H9 (cell line): ENCODE measurements at regions not wholly inside any gene's neighbourhood (a gene's known extent, or its start where the extent isn't known, plus 50 kb on each side); places are given as distances from the start of the nearest gene placed in this dataset.

Experiments used
- DNase-seq: peaks from one replicate; pipeline ENCODE4 v3.0.0-alpha.2; 2017
- H2AFZ ChIP-seq: one replicate; pipeline ENCODE4 v1.6.1; 2013; ENCODE audit warnings: mild to moderate bottlenecking, low read length, control low read depth, moderate library complexity
- H2AK5ac ChIP-seq: 2 replicates; pipeline ENCODE4 v1.6.1; 2013; ENCODE audit warnings: low read length, control low read depth, mixed read lengths; ENCODE audit not compliant: insufficient read length
- H2BK120ac ChIP-seq: one replicate; pipeline ENCODE4 v1.6.1; 2013; ENCODE audit warnings: low read depth, mild to moderate bottlenecking, low read length, control low read depth, inconsistent platforms; ENCODE audit not compliant: poor library complexity, severe bottlenecking
- H2BK12ac ChIP-seq: 2 replicates; pipeline ENCODE4 v1.6.1; 2013; ENCODE audit warnings: low read length, control low read depth, mixed read lengths, low read depth; ENCODE audit not compliant: insufficient read length
- H2BK15ac ChIP-seq: 2 replicates; pipeline ENCODE4 v1.6.1; 2013; ENCODE audit warnings: low read depth, low read length, control low read depth
- H2BK20ac ChIP-seq: one replicate; pipeline ENCODE4 v1.6.1; 2013; ENCODE audit warnings: low read depth, mild to moderate bottlenecking, low read length, control low read depth, inconsistent platforms; ENCODE audit not compliant: poor library complexity, severe bottlenecking
- H2BK5ac ChIP-seq: 2 replicates; pipeline ENCODE4 v1.6.1; 2013; ENCODE audit warnings: low read length, control low read depth, mixed read lengths; ENCODE audit not compliant: insufficient read length
- H3K14ac ChIP-seq: 2 replicates; pipeline ENCODE4 v1.6.1; 2013; ENCODE audit warnings: low read length, control low read depth; ENCODE audit not compliant: insufficient read depth
- H3K18ac ChIP-seq: 2 replicates; pipeline ENCODE4 v1.6.1; 2013; ENCODE audit warnings: low read depth, mild to moderate bottlenecking, mixed read lengths, low read length, control low read depth; ENCODE audit not compliant: insufficient read length
- H3K23ac ChIP-seq: 2 replicates; pipeline ENCODE4 v1.6.1; 2013; ENCODE audit warnings: low read length, control low read depth, mixed read lengths, low read depth; ENCODE audit not compliant: insufficient read length
- H3K23me2 ChIP-seq: 2 replicates; pipeline ENCODE4 v1.6.1; 2013; ENCODE audit warnings: low read depth, mild to moderate bottlenecking, mixed read lengths, low read length, control low read depth; ENCODE audit not compliant: insufficient read length, poor library complexity, severe bottlenecking
- H3K27ac ChIP-seq: 2 replicates; pipeline ENCODE4 v1.5.1; 2013; ENCODE audit warnings: low read length, control low read depth, mixed read lengths, low read depth; ENCODE audit not compliant: insufficient read length
- H3K27me3 ChIP-seq: 2 replicates; pipeline ENCODE4 v1.6.1; 2013; ENCODE audit warnings: low read length, control low read depth, inconsistent platforms; ENCODE audit not compliant: insufficient read depth
- H3K4ac ChIP-seq: 2 replicates; pipeline ENCODE4 v1.6.1; 2013; ENCODE audit warnings: low read depth, mild to moderate bottlenecking, control low read depth, inconsistent platforms, low read length, moderate library complexity
- H3K4me1 ChIP-seq: 2 replicates; pipeline ENCODE4 v1.6.1; 2013; ENCODE audit warnings: low read length, control low read depth, inconsistent platforms; ENCODE audit not compliant: insufficient read depth
- H3K4me2 ChIP-seq: 2 replicates; pipeline ENCODE4 v1.6.1; 2013; ENCODE audit warnings: low read length, control low read depth, mixed read lengths; ENCODE audit not compliant: insufficient read length, insufficient read depth
- H3K56ac ChIP-seq: 2 replicates; pipeline ENCODE4 v1.6.1; 2013; ENCODE audit warnings: low read depth, mild to moderate bottlenecking, mixed read lengths, low read length, control low read depth; ENCODE audit not compliant: insufficient read length
- H3K79me1 ChIP-seq: 2 replicates; pipeline ENCODE4 v1.6.1; 2013; ENCODE audit warnings: low read depth, mild to moderate bottlenecking, moderate library complexity, low read length, control low read depth, inconsistent platforms; ENCODE audit not compliant: insufficient read depth, poor library complexity, severe bottlenecking
- H3K79me2 ChIP-seq: 2 replicates; pipeline ENCODE4 v1.6.1; 2013; ENCODE audit warnings: low read length, control low read depth, inconsistent platforms; ENCODE audit not compliant: insufficient read depth
- H3K9ac ChIP-seq: 2 replicates; pipeline ENCODE4 v1.6.1; 2013; ENCODE audit warnings: low read length, control low read depth, mixed read lengths; ENCODE audit not compliant: insufficient read length; ENCODE audit errors: extremely low read depth
- H3K9me3 ChIP-seq: one replicate; pipeline ENCODE4 v1.6.1; 2013; ENCODE audit warnings: low read depth, low read length, inconsistent platforms; ENCODE audit not compliant: control insufficient read depth
- H3T11ph ChIP-seq: one replicate; pipeline ENCODE4 v1.6.1; 2013; ENCODE audit warnings: mild to moderate bottlenecking, low read length, control low read depth, inconsistent platforms
- H4K20me1 ChIP-seq: one replicate; pipeline ENCODE4 v1.6.1; 2013; ENCODE audit not compliant: control insufficient read depth, insufficient read length, insufficient read depth
- H4K5ac ChIP-seq: 2 replicates; pipeline ENCODE4 v1.6.1; 2013; ENCODE audit warnings: low read depth, mild to moderate bottlenecking, mixed read lengths, low read length, control low read depth; ENCODE audit not compliant: insufficient read length
- H4K8ac ChIP-seq: replicated peaks from 2 replicates; pipeline ENCODE4 v1.6.1; 2013; ENCODE audit warnings: low read length, control low read depth, mixed read lengths, low read depth; ENCODE audit not compliant: insufficient read length
- H4K91ac ChIP-seq: 2 replicates; pipeline ENCODE4 v1.6.1; 2013; ENCODE audit warnings: low read depth, mild to moderate bottlenecking, moderate library complexity, mixed read lengths, low read length, control low read depth; ENCODE audit not compliant: insufficient read length
- H3K27ac Mint-ChIP-seq, 3 experiments: 2 replicates in 2 of 3; 3 replicates in 1 of 3; pipeline ENCODE4 v1.8.0; 2020 to 2021; ENCODE audit warnings: mixed read lengths in 3 of 3, mild to moderate bottlenecking in 1 of 3, moderate library complexity in 1 of 3
- H3K27me3 Mint-ChIP-seq: 2 replicates; pipeline ENCODE4 v1.8.0; 2021; ENCODE audit warnings: low read depth, mild to moderate bottlenecking, moderate library complexity, mixed read lengths
- H3K36me3 Mint-ChIP-seq, 3 experiments: 2 replicates in 2 of 3; 3 replicates in 1 of 3; pipeline ENCODE4 v1.8.0; 2020 to 2021; ENCODE audit warnings: low read depth in 3 of 3, mixed read lengths in 3 of 3; ENCODE audit not compliant: insufficient read depth in 1 of 3
- H3K4me1 Mint-ChIP-seq, 2 experiments: 2 replicates each; pipeline ENCODE4 v1.8.0; 2020; ENCODE audit warnings: mixed read lengths in 2 of 2
- H3K4me3 Mint-ChIP-seq, 2 experiments: 2 replicates in 1 of 2; 3 replicates in 1 of 2; pipeline ENCODE4 v1.8.0; 2020 to 2021; ENCODE audit warnings: mild to moderate bottlenecking in 2 of 2, mixed read lengths in 2 of 2, moderate library complexity in 1 of 2
- H3K9me3 Mint-ChIP-seq, 2 experiments: 2 replicates in 1 of 2; 3 replicates in 1 of 2; pipeline ENCODE4 v1.8.0; 2020; ENCODE audit warnings: mild to moderate bottlenecking in 2 of 2, mixed read lengths in 2 of 2, moderate library complexity in 1 of 2
- CTCF ChIP-seq: fragments of 200-600 bp; sonication (generic); conservative IDR thresholded peaks from 3 replicates; pipeline ENCODE4 v1.8.0; 2021; ENCODE audit warnings: antibody characterized with exemption, mild to moderate bottlenecking
- WGBS: extraction: QIAGEN DNeasy Blood & Tissue Kit; methylation state at CpG from one replicate; pipeline ENCODE4 v1.1.7; 2013; ENCODE audit warnings: missing lambda C conversion rate, low lambda C conversion rate, mixed read lengths; ENCODE audit not compliant: insufficient read length; ENCODE audit errors: extremely low coverage; 5-methylcytosine and 5-hydroxymethylcytosine counted together

DNA sequence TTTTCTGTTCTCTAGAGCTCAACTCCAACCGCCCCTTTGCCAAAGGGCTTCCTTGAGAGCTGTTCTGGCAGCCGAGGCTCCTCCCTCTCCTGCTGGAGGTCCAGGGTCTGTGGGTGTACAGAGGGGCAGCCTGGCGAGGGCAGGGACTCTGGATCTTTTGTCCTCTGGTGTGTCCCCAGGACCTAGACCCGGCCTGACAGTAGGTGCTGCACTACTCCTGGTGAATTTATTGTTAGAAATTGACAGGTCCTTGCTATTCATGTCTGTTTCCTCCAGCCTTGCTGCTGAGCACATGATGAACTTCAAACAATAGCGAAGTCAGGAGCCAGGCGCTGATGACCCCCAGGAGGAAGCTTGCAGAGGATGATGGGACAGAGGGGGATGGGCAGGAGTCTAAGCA, 234.7 kb upstream of the SULF2 start:
- Histone ChIP-seq H3K18ac (no peak overlapping the region), H3K4me1 (no peaks in the 10 kb centered on the region), H3K79me2 (no peaks in the 10 kb centered on the region), H2BK20ac (no peak overlapping the region), H3K27me3 (no peaks in the 10 kb centered on the region), H3K23me2 (no peaks in the 10 kb centered on the region), H4K8ac (no peak overlapping the region), H4K91ac (no peak overlapping the region), H4K20me1 (no peaks in the 10 kb centered on the region), H2BK12ac (no peak overlapping the region), H4K5ac (no peak overlapping the region), H3K9ac (no peak overlapping the region), H3K23ac (no peak overlapping the region), H3K56ac (no peak overlapping the region), H2BK120ac (no peak overlapping the region), H2AFZ (no peak overlapping the region), H2BK15ac (no peak overlapping the region), H3K79me1 (no peaks in the 10 kb centered on the region), H3K14ac (no peak overlapping the region; the same call in 1 of the 2 replicates), H3K9me3 (no peaks in the 10 kb centered on the region), H3K4me2 (no peak overlapping the region), H3T11ph (no peak overlapping the region), H3K27ac (no peak overlapping the region), H2BK5ac (no peak overlapping the region), H3K4ac (no peak overlapping the region), H2AK5ac (no peak overlapping the region)
- peaks cover 16 to 20% of the 10 kb centered on the region in 2 experiments for H3K4me1 Mint-ChIP-seq
- H3K9me3 Mint-ChIP-seq = peaks cover 3 to 6% of the 10 kb centered on the region in 2 experiments; a peak in 4 of 5 replicates
- no peak overlapping the region for H3K4me3 Mint-ChIP-seq
- WGBS = no CpG with 5 or more reads among the region's 6 CpGs
- no peak for TF ChIP-seq CTCF
- peaks cover 0 to 17% (median 5%) of the 10 kb centered on the region in 3 experiments; a peak in 5 of 7 replicates for H3K36me3 Mint-ChIP-seq
- DNase-seq = no peak
- no peak overlapping the region; a peak in 1 of 7 replicates for H3K27ac Mint-ChIP-seq
- H3K27me3 Mint-ChIP-seq = peaks cover 2% of the 10 kb centered on the region; the same call in 1 of the 2 replicates
